GM23338 (cell line): ENCODE measurements at regions not wholly inside any gene's neighbourhood (a gene's known extent, or its start where the extent isn't known, plus 50 kb on each side); places are given as distances from the start of the nearest gene placed in this dataset.

Source experiments
- ATAC-seq: fragments of 200-7000 bp; cut with Tn5 transposase; 3 replicates; pipeline ENCODE4 v1.9.1; 2020
- DNase-seq: peaks from one replicate; pipeline ENCODE4 v3.0.0-alpha.2; 2015; ENCODE audit warnings: low spot score
- H2AFZ ChIP-seq: fragments of 200-600 bp; sonication (generic); 2 replicates; pipeline ENCODE4 v1.8.0; 2016; ENCODE audit warnings: antibody characterized with exemption, mild to moderate bottlenecking, moderate library complexity
- H3F3A ChIP-seq: fragments of 200-600 bp; sonication (generic); replicated peaks from 2 replicates; pipeline ENCODE4 v1.8.0; 2017; ENCODE audit warnings: antibody characterized with exemption, mixed run types, low read depth
- H3K27ac ChIP-seq: fragments of 200-600 bp; sonication (generic); 2 replicates; pipeline ENCODE4 v1.6.1; 2016; ENCODE audit warnings: low read depth
- H3K27me3 ChIP-seq: fragments of 200-600 bp; sonication (generic); 2 replicates; pipeline ENCODE4 v1.8.0; 2016; ENCODE audit warnings: mild to moderate bottlenecking, mixed run types, moderate library complexity; ENCODE audit not compliant: insufficient read depth
- H3K36me3 ChIP-seq: fragments of 200-600 bp; sonication (generic); 2 replicates; pipeline ENCODE4 v1.8.0; 2016; ENCODE audit warnings: mild to moderate bottlenecking; ENCODE audit not compliant: insufficient read depth
- H3K4me1 ChIP-seq: fragments of 200-600 bp; sonication (generic); 2 replicates; pipeline ENCODE4 v1.8.0; 2016; ENCODE audit warnings: mild to moderate bottlenecking, moderate library complexity; ENCODE audit not compliant: insufficient read depth
- H3K4me2 ChIP-seq: fragments of 200-600 bp; sonication (generic); 2 replicates; pipeline ENCODE4 v1.7.1; 2017; ENCODE audit warnings: mixed run types
- H3K4me3 ChIP-seq: fragments of 200-600 bp; sonication (generic); 2 replicates; pipeline ENCODE4 v1.6.1; 2016; ENCODE audit warnings: mixed run types
- H3K79me2 ChIP-seq: fragments of 200-600 bp; sonication (generic); replicated peaks from 2 replicates; pipeline ENCODE4 v1.8.0; 2017; ENCODE audit warnings: mild to moderate bottlenecking; ENCODE audit not compliant: insufficient read depth
- H3K9me2 ChIP-seq: fragments of 200-600 bp; sonication (generic); 2 replicates; pipeline ENCODE4 v1.8.0; 2017; ENCODE audit not compliant: insufficient read depth
- H4K20me1 ChIP-seq: fragments of 200-600 bp; sonication (generic); replicated peaks from 2 replicates; pipeline ENCODE4 v1.8.0; 2017; ENCODE audit warnings: mild to moderate bottlenecking; ENCODE audit not compliant: insufficient read depth
- H3K27ac Mint-ChIP-seq: 2 replicates; pipeline ENCODE4 v1.8.0; 2020; ENCODE audit warnings: inconsistent platforms, mild to moderate bottlenecking, moderate library complexity, mixed read lengths
- H3K27me3 Mint-ChIP-seq: 3 replicates; pipeline ENCODE4 v1.8.0; 2022; ENCODE audit warnings: low read depth, mild to moderate bottlenecking, moderate library complexity, mixed read lengths, inconsistent platforms; ENCODE audit not compliant: insufficient read depth, poor library complexity
- H3K36me3 Mint-ChIP-seq: 3 replicates; pipeline ENCODE4 v1.8.0; 2021; ENCODE audit warnings: low read depth, mild to moderate bottlenecking, inconsistent platforms, moderate library complexity, mixed read lengths
- H3K4me1 Mint-ChIP-seq: 3 replicates; pipeline ENCODE4 v1.8.0; 2020; ENCODE audit warnings: mild to moderate bottlenecking, inconsistent platforms, mixed read lengths
- H3K4me3 Mint-ChIP-seq: 3 replicates; pipeline ENCODE4 v1.8.0; 2021; ENCODE audit warnings: moderate library complexity, mild to moderate bottlenecking, inconsistent platforms, mixed read lengths
- H3K9me3 Mint-ChIP-seq: 3 replicates; pipeline ENCODE4 v1.8.0; 2020; ENCODE audit warnings: moderate library complexity, mild to moderate bottlenecking, inconsistent platforms, mixed read lengths
- CREB1 ChIP-seq: fragments of 250-450 bp; sonication (Bioruptor Pico); IDR thresholded peaks from 2 replicates; pipeline ENCODE4 v1.5.0; 2020; ENCODE audit warnings: low read depth, mild to moderate bottlenecking, moderate library complexity
- EZH2 ChIP-seq: fragments of 200-600 bp; sonication (generic); IDR thresholded peaks from one replicate; pipeline ENCODE4 v1.8.0; 2017; ENCODE audit warnings: antibody characterized with exemption, mild to moderate bottlenecking, low read depth; ENCODE audit not compliant: unreplicated experiment
- EZH2phosphoT487 ChIP-seq: fragments of 200-600 bp; sonication (generic); IDR thresholded peaks from one replicate; pipeline ENCODE4 v1.8.1; 2018; ENCODE audit warnings: antibody characterized with exemption; ENCODE audit not compliant: unreplicated experiment
- STAT1 ChIP-seq: IDR thresholded peaks from one replicate; pipeline ENCODE4 v1.6.1; 2016; ENCODE audit warnings: antibody characterized with exemption; ENCODE audit not compliant: unreplicated experiment
- ZNF114 ChIP-seq: fragments of 250-450 bp; sonication (Bioruptor Pico); IDR thresholded peaks from 2 replicates; pipeline ENCODE4 v1.5.0; 2020; ENCODE audit warnings: mild to moderate bottlenecking, moderate library complexity
- TF ChIP-seq, protein P1 (sequence below): IDR thresholded peaks from one replicate; pipeline ENCODE4 v1.6.1; 2018; ENCODE audit warnings: antibody characterized with exemption; ENCODE audit not compliant: unreplicated experiment
- TF ChIP-seq, protein P2 (sequence below): IDR thresholded peaks from 2 replicates; pipeline ENCODE4 v1.6.1; 2016; ENCODE audit warnings: antibody characterized with exemption
- TF ChIP-seq, protein P3 (sequence below), 2 experiments: fragments of 200-600 bp in 1 of 2; sonication (generic) in 1 of 2; conservative IDR thresholded peaks; 2 replicates each; pipeline versions ENCODE4 v1.5.1 to v1.6.1; 2016 to 2017; ENCODE audit warnings: antibody characterized with exemption in 2 of 2, low read depth in 2 of 2, mild to moderate bottlenecking in 2 of 2, moderate library complexity in 1 of 2

DNA sequence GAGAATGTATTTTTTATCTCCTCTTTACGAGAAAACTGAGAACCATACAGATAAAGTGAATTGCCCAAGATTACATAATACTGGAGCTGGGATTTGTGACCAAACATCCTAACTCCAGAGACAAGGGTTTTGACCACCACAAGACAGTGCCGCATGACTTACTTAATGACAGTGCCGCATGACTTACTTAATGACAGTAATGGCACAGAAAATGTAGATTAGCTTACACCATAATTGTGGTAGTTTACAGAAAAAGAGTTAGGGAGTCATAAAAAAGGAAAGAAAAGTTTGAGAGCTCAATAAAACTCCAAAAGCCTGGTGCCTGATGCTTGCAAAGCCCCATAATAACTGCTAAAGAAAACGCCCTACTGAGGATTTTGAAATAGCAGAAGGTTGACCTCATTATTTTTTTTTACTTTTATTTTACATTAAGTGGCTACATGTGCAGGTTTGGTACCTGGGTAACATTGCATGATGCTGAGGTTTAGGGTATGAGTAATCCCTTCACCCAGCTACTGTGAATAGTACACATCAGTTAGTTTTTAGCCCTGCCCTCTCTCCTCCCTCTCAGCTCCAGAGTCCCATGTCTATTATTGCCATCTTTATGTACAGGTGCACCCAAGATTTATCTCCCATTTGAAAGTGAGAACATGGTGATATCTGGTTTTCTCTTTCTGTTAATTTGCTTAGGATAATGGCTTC is 310.0 kb upstream of the UBE2E3 start (continued):
- TF ChIP-seq, protein P1, sequence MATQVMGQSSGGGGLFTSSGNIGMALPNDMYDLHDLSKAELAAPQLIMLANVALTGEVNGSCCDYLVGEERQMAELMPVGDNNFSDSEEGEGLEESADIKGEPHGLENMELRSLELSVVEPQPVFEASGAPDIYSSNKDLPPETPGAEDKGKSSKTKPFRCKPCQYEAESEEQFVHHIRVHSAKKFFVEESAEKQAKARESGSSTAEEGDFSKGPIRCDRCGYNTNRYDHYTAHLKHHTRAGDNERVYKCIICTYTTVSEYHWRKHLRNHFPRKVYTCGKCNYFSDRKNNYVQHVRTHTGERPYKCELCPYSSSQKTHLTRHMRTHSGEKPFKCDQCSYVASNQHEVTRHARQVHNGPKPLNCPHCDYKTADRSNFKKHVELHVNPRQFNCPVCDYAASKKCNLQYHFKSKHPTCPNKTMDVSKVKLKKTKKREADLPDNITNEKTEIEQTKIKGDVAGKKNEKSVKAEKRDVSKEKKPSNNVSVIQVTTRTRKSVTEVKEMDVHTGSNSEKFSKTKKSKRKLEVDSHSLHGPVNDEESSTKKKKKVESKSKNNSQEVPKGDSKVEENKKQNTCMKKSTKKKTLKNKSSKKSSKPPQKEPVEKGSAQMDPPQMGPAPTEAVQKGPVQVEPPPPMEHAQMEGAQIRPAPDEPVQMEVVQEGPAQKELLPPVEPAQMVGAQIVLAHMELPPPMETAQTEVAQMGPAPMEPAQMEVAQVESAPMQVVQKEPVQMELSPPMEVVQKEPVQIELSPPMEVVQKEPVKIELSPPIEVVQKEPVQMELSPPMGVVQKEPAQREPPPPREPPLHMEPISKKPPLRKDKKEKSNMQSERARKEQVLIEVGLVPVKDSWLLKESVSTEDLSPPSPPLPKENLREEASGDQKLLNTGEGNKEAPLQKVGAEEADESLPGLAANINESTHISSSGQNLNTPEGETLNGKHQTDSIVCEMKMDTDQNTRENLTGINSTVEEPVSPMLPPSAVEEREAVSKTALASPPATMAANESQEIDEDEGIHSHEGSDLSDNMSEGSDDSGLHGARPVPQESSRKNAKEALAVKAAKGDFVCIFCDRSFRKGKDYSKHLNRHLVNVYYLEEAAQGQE: no peak
- no peak for TF ChIP-seq EZH2
- TF ChIP-seq, protein P2, sequence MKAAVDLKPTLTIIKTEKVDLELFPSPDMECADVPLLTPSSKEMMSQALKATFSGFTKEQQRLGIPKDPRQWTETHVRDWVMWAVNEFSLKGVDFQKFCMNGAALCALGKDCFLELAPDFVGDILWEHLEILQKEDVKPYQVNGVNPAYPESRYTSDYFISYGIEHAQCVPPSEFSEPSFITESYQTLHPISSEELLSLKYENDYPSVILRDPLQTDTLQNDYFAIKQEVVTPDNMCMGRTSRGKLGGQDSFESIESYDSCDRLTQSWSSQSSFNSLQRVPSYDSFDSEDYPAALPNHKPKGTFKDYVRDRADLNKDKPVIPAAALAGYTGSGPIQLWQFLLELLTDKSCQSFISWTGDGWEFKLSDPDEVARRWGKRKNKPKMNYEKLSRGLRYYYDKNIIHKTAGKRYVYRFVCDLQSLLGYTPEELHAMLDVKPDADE: no peak
- TF ChIP-seq ZNF114 (CRISPR knock-in tag): no peak

DNA sequence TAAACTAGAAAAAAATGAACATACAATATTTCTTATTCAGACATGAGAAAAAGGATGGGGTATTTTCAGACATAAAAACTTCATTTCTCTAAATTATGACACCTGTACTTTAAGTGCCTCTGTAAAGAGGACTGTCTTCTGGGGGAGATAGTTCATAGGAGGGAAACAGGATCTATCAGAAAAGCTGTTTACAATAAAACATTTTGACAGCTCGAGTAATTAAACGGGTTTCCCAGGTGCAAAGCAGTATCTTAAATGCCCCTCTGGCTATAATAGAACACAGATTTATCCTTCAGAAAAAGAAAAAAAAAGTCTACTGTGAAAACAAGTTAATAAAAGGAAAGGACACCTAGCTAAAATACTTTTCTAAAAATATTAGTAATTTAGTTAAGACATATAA is 311.4 kb upstream of the UBE2E3 start:
- no peaks in the 10 kb centered on the region for H3K27me3 ChIP-seq
- peaks cover 6% of the 10 kb centered on the region; the same call in 2 of the 3 replicates for H3K4me1 Mint-ChIP-seq
- H3K4me3 Mint-ChIP-seq: no peak overlapping the region
- no peaks in the 10 kb centered on the region for H3K36me3 ChIP-seq
- H3K4me1 ChIP-seq: no peaks in the 10 kb centered on the region
- H3K4me2 ChIP-seq: no peak overlapping the region
- no peak overlapping the region for H3K4me3 ChIP-seq
- TF ChIP-seq, protein P3, sequence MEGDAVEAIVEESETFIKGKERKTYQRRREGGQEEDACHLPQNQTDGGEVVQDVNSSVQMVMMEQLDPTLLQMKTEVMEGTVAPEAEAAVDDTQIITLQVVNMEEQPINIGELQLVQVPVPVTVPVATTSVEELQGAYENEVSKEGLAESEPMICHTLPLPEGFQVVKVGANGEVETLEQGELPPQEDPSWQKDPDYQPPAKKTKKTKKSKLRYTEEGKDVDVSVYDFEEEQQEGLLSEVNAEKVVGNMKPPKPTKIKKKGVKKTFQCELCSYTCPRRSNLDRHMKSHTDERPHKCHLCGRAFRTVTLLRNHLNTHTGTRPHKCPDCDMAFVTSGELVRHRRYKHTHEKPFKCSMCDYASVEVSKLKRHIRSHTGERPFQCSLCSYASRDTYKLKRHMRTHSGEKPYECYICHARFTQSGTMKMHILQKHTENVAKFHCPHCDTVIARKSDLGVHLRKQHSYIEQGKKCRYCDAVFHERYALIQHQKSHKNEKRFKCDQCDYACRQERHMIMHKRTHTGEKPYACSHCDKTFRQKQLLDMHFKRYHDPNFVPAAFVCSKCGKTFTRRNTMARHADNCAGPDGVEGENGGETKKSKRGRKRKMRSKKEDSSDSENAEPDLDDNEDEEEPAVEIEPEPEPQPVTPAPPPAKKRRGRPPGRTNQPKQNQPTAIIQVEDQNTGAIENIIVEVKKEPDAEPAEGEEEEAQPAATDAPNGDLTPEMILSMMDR (conservative IDR thresholded peaks at IDR 0.05; ENCODE audit: low read depth in 2 of 2): no peak
- TF ChIP-seq EZH2phosphoT487 (no peak), STAT1 (no peak), ZNF114 (CRISPR knock-in tag) (no peak), CREB1 (no peak)
- TF ChIP-seq, protein P1: no peak
- no peaks in the 10 kb centered on the region for H3K9me3 Mint-ChIP-seq
- H3K9me2 ChIP-seq: no peaks in the 10 kb centered on the region
- no peaks in the 10 kb centered on the region for H3K79me2 ChIP-seq
- no peaks in the 10 kb centered on the region for H3K27me3 Mint-ChIP-seq
- H4K20me1 ChIP-seq: no peaks in the 10 kb centered on the region
- DNase-seq (no peak), ATAC-seq (no peak)
- H3K27ac Mint-ChIP-seq: no peak overlapping the region
- no peak overlapping the region for H2AFZ ChIP-seq
- H3K36me3 Mint-ChIP-seq: no peaks in the 10 kb centered on the region
- no peaks in the 10 kb centered on the region for H3F3A ChIP-seq
- no peak overlapping the region for H3K27ac ChIP-seq
